ENCODE measurements at regions not wholly inside any gene's neighbourhood (a gene's known extent, or its start where the extent isn't known, plus 50 kb on each side); places are given as distances from the start of the nearest gene placed in this dataset.

- no peak for DNase-seq
- no peak overlapping the region for H3K4me3 ChIP-seq
- H3K9me3 ChIP-seq, result no peaks in the 10 kb centered on the region
- H3K27me3 ChIP-seq, result no peaks in the 10 kb centered on the region
- H3K27ac ChIP-seq, result no peak overlapping the region
- no peaks in the 10 kb centered on the region for H3K36me3 ChIP-seq (ENCODE audit: low read depth, missing control alignments)
- WGBS, 2 donors, result 74 to 87% methylated on average over 5 of the region's 5 CpGs
- intact Hi-C loops (cut with DNase I; ENCODE audit: low total_unique reads), result no loop called here
- H3K4me1 ChIP-seq, result no peaks in the 10 kb centered on the region
- TF ChIP-seq POLR2A (IDR thresholded peaks at IDR 0.05) (no peak), CTCF (IDR thresholded peaks at IDR 0.05) (no peak)
Observed at GRCh38 chr16:85248342-85248741, 136.1 kb upstream of the CIBAR2 start.

- no peak for TF ChIP-seq CTCF (IDR thresholded peaks at IDR 0.05)
- Histone ChIP-seq H3K27ac (no peak overlapping the region), H3K4me1 (no peaks in the 10 kb centered on the region), H3K9me3 (no peaks in the 10 kb centered on the region), H3K27me3 (no peaks in the 10 kb centered on the region), H3K4me3 (no peak overlapping the region), H3K36me3 (ENCODE audit: low read depth, missing control alignments) (no peaks in the 10 kb centered on the region)
- WGBS, 2 donors, result 90 to 95% methylated on average over 3 to 7 of the region's 7 CpGs
- no peak for DNase-seq
- intact Hi-C loops (cut with DNase I; ENCODE audit: low total_unique reads), result no loop called here
Observed at GRCh38 chr16:85248857-85249256, 136.6 kb upstream of the CIBAR2 start.

- H3K27ac ChIP-seq, result no peak overlapping the region
- no peaks in the 10 kb centered on the region for H3K9me3 ChIP-seq
- WGBS, 2 donors, result 87 to 91% methylated on average over 11 to 29 of the region's 31 CpGs
- no peak overlapping the region for H3K4me3 ChIP-seq
- TF ChIP-seq CTCF (IDR thresholded peaks at IDR 0.05) (no peak), POLR2A (IDR thresholded peaks at IDR 0.05) (no peak)
- DNase-seq, result no peak
- no peaks in the 10 kb centered on the region for H3K36me3 ChIP-seq (ENCODE audit: low read depth, missing control alignments)
- H3K4me1 ChIP-seq, result no peaks in the 10 kb centered on the region
- intact Hi-C loops (cut with DNase I; ENCODE audit: low total_unique reads), result no loop called here
- H3K27me3 ChIP-seq, result no peaks in the 10 kb centered on the region
Observed at GRCh38 chr16:85249418-85250146, 137.3 kb upstream of the CIBAR2 start.

- Histone ChIP-seq H3K4me3 (no peak overlapping the region), H3K9me3 (no peaks in the 10 kb centered on the region), H3K27ac (no peak overlapping the region), H3K27me3 (no peaks in the 10 kb centered on the region), H3K4me1 (no peaks in the 10 kb centered on the region), H3K36me3 (ENCODE audit: low read depth, missing control alignments) (no peaks in the 10 kb centered on the region)
- DNase-seq, result no peak
- intact Hi-C loops (cut with DNase I; ENCODE audit: low total_unique reads), result no loop called here
- TF ChIP-seq CTCF (IDR thresholded peaks at IDR 0.05), result no peak
- no peak for TF ChIP-seq POLR2A (IDR thresholded peaks at IDR 0.05)
- WGBS, 2 donors, result 88 to 92% methylated on average over 10 to 13 of the region's 13 CpGs
Observed at GRCh38 chr16:85250147-85250463, 137.8 kb upstream of the CIBAR2 start.

- WGBS, 2 donors, result 87 to 89% methylated on average over 14 of the region's 14 CpGs
- no peaks in the 10 kb centered on the region for H3K36me3 ChIP-seq (ENCODE audit: low read depth, missing control alignments)
- TF ChIP-seq POLR2A (IDR thresholded peaks at IDR 0.05), result no peak
- TF ChIP-seq CTCF (IDR thresholded peaks at IDR 0.05), result no peak
- no peaks in the 10 kb centered on the region for H3K27me3 ChIP-seq
- no peaks in the 10 kb centered on the region for H3K4me1 ChIP-seq
- no peaks in the 10 kb centered on the region for H3K9me3 ChIP-seq
- no peak for DNase-seq
- no peak overlapping the region for H3K4me3 ChIP-seq
- no peak overlapping the region for H3K27ac ChIP-seq
- intact Hi-C loops (cut with DNase I; ENCODE audit: low total_unique reads), result no loop called here
Observed at GRCh38 chr16:85250609-85251223, 138.4 kb upstream of the CIBAR2 start.
